HG03045 (cell line): ENCODE measurements at regions not wholly inside any gene's neighbourhood (a gene's known extent, or its start where the extent isn't known, plus 50 kb on each side); places are given as distances from the start of the nearest gene placed in this dataset.

Source experiments
- ATAC-seq: cut with Tn5 transposase; IDR thresholded peaks from one replicate; pipeline ENCODE4 v1.9.1; 2021; ENCODE audit warnings: mild to moderate bottlenecking, moderate library complexity; ENCODE audit not compliant: unreplicated experiment

GRCh38 chr13:22461854-22462490 lies 718.8 kb upstream of the SGCG start:
- ATAC-seq = no peak

DNA sequence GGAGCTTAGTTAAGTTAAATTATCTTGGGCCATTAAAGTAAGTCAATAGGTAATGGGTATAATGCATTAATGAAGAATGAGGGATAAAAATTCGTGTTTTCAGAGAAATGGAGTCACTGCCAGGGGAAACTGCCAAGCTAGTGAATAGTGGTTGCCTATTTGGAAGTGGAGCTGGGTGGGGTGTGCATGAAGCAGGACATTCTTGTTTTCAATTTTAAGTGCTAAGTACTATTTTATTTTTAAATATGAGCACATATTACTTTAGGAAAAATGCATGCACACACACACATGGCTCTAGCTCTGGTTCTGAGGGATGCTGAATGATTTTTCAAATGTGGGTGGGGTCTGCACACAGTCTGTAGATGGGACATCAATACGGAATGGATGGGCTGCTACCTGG lies 717.7 kb upstream of the SGCG start:
- ATAC-seq = no peak

DNA sequence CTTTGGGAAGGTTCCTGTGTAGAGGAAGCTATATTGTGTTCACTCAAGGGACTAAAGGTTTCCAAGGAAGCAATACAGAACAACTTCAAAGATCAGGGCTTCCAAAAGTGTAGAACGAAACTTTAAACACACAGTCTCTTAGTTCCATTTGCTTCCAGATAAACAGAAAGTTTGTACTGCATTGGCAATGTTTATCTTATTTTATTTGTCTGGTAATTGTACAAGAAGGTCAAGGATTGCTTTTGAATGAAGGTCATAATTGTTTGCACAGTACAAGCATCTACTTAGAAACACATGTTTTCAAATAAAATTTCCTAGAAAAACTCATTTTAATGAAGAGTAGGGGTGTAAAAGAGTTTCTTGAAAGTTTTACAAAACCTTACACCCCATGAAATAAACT lies 712.7 kb upstream of the SGCG start:
- no peak for ATAC-seq

GRCh38 chr13:22468824-22469223 lies 712.0 kb upstream of the SGCG start:
- ATAC-seq = no peak

GRCh38 chr13:22469452-22469851 lies 711.3 kb upstream of the SGCG start:
- ATAC-seq = no peak

GRCh38 chr13:22470075-22470474 lies 710.7 kb upstream of the SGCG start:
- no peak for ATAC-seq

DNA sequence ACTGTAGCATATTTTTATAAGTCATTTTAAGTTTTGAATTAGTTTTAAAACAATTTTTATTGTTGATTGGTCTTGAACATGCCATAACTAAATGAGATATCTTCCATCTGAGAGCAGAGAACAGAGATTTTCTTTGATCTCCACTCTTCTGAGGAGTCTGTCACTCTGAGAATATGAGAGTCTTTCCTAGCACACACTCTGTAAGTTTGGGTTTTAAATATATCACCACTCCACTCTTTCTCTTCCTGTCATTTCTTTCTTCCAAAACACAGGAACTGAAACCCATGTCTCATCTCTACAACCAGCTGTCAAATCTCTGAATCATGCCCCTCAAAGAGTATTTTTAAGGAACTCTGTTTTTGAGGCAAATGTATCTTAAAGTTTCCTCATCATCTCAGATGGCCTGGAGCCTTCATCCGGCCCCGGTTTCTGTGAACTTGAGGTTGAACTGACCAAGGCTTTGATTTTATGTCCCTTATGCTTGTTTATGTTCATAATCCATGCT lies 698.2 kb upstream of the SGCG start:
- ATAC-seq = no peak

DNA sequence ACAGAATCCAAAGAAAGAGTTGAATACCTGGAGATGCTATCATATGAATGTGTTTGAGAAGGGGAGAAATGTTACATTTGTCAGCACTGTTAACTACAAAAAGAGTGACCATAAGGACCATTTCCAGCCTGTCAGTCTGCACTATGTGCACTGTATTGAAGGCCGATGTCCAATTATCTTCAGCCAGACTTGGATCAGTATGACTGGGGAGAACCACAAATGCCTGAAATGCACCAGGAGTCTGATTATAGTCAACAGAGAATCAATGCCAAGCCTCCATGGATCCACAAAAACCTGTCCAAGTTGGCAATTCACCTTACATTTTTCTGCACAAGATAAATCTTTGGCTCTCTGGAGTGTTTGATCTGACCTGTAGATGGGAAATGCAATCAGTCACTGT lies 697.5 kb upstream of the SGCG start:
- no peak for ATAC-seq

DNA sequence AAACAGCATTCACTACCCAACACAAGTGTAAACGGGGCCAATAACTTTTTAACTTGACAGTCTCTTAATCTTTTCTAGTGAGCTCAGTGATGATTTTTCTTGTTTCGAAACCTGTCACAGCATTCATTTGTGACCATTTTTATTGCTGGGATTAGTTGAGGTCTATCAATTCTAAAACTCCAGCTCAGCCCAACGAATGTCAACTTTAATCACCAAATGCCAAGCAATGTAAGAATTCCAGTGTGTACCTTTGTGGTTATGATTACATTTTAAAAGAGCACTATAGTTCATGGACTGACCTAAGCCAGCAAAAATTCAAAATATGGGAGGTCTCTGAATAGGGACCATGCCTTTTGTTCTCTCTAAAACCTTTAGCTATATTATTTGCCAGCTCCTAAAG lies 694.3 kb upstream of the SGCG start:
- ATAC-seq = no peak

- ATAC-seq = no peak
These were observed 692.8 kb upstream of the SGCG start for GRCh38 chr13:22487932-22488331.

DNA sequence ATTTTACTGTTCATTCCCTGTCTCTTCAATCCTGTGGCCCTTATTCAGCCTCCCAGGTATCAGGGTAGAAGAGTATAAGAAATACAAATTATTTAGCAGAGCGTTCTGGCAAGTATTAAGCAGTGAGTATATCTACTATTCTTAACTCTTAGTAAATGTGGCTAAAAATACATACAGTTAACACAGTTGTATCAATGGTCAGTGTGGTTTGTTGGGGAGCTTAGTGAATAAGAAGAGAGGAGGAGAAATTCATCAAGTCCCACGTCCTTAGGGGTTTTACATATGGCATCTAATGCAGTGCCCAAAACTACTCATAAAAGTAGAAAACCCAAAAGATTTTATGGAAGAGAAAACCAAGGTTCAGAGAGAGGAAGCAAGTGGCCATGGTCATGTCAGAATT lies 691.0 kb upstream of the SGCG start:
- no peak for ATAC-seq

- ATAC-seq = no peak
These were observed 685.0 kb upstream of the SGCG start for GRCh38 chr13:22495819-22496218.

DNA sequence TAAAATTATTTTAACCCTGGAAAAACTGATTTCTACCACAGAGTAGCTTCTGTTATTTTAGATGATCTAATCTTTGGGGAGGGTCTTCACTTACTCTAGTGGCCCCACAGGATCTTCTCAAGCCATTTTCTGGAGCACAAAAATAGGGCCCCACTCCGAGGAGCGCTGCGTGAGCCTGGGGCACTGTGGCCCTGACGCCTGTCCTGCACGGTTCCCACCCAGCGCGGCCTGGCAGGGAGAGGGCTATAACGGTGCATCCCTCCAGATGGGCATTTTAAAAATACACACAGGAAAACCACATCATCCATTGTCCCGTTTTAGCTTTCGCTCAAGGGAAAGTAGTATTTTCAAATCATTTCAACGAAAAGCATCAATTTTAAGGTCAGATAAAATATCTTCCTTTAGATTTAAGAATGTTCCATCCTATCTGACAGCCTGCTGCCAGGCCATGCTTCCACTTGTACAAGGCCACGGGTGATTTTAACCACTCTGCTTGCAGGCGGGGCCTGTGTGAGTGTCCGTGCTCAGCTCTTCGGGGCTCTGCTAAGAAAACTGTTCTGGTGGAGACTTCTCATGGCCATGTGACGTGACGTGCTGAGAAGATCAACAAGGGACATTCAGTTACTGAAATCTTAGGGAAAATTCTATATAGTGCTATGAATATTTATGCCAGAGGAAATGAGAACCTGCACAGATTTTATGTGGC lies 683.8 kb upstream of the SGCG start:
- ATAC-seq = no peak

DNA sequence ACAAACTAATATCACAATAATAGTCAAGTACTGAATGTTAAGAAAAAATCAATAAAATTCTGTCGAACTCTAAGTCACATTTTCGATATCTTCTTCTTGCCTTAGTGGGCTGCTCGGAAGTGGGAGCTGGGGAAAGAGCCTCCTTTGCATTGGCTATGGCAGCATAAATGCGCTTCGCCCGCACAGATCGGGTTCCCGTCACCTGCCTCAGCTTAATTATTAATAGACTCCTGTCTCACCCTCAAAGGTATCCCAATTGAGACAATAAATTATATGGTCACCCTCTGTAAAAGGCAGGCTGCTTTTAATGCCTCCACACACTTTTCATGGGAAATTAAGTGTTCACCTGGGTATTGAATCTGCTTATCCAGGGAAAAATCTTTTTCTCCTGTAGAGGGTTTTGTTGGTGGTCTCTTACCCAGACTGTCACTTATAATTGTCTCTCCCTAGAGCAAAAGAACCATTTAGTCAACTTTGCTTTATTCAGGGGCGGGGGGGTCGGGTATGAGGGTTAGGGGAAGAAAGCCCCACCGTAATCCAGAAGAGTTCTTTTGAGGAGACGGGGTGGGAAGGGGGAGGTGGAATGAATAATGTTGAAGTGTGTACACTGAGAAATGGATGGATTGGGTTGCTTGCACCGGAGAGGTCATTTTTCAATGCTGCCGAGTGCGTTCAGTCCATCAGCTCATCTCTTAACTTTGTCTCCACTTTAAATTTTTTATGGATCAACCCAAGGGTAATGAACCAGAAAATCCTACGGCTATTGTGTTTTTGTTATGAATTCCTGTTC lies 682.6 kb upstream of the SGCG start:
- no peak for ATAC-seq

GRCh38 chr13:22499919-22500318 lies 680.9 kb upstream of the SGCG start:
- no peak for ATAC-seq

DNA sequence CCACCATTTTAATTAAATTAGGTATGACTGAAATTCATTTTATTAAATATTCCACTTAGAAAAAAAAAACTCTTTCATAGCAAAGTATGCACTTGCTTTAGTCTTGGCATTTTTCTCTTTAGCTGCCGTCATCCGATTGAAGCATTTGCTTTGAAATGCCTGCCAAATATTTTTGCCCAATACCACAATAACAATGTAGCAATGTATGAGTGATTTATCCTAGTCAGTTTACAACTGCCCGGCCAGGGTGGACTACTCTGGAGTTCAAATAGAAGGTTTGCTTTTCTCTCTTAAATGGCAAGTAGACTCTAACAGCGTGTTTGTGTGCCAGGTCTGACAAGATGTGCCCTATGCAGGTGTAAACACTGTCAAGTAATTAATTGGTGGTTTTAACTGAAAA lies 675.3 kb upstream of the SGCG start:
- ATAC-seq = no peak

DNA sequence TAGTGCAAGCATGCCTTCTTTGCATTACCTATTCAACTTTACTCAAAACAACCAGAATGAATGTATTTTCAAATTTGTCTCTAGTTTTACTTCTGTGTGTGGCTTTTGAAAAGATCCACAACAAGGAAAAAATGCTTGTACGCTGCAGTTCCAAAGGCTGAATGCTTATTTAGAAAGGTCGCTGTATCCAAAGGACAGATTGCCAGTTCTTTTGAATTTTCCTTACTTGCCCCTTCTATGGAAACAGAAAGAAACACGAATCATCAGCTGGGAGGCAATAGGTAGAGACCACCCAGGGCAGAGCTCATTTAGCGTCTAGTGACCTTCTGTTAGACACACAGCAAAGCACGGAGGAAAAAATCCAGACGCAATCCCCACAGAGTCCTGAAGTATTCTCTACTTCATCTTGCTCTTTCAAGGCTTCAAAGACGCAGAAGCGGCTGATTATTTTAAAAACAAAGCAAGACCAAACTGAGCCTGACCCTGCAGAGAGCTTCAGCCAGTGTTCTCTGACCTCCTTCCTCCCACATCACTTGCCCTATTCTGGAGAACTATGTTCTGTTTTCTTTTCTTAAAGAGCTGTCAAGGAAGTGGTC lies 674.6 kb upstream of the SGCG start:
- ATAC-seq = no peak

DNA sequence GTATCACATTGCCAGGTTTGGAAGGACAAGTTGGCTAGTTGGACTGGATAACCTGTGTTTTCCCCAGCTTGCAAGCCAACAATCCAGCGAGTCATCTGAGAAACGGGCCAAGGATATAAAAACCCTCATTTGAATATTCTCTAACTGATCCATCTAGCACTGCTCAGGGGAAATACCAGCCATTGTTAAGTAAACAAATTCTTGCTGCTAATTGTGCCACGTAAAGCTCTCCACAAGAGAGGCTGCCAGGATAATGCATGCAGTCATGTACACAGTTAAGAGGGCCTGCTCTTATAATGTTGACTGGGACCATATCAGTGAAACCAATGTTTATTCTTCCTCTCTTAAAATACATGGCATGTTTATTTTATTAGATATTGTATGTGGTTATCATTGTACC lies 663.2 kb upstream of the SGCG start:
- no peak for ATAC-seq

DNA sequence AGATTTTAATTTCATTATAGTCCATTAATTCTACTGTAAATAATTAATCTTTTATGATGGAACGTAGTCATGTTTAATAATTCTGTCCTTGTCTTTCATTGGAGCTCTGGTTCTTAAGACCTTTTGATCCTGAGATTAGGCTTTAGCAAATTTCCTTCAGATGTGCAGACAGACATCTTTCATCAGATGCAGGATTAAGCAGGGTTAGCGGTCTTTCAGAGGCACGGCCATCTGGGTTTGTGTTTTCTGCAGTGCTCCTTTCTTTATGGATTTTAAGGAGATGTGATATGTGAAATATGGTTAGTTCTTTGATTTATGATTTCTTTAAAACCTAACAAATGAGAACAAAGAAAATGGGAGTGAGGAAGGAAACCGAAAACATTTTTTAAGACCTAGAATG lies 643.9 kb upstream of the SGCG start:
- ATAC-seq = no peak

DNA sequence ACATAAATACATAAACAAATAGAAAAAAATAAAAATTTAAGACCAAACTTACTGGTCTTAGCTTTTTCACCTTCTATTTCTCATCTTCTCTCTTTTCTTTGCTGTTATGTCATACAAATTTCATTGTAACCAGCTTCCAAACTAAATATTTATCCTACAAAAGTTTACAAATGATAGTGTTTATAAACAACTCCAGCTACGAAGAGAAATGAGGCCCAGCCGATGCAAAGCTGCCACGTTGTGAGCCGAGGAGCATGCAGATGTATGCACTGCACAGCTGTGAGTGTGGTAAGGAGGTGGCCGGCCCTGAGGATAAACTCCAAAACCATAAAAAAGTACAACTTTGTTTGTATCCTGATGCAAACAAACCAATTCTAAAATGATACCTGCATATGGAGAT lies 642.4 kb upstream of the SGCG start:
- no peak for ATAC-seq

GRCh38 chr13:22549126-22549525 lies 631.7 kb upstream of the SGCG start:
- no peak for ATAC-seq

DNA sequence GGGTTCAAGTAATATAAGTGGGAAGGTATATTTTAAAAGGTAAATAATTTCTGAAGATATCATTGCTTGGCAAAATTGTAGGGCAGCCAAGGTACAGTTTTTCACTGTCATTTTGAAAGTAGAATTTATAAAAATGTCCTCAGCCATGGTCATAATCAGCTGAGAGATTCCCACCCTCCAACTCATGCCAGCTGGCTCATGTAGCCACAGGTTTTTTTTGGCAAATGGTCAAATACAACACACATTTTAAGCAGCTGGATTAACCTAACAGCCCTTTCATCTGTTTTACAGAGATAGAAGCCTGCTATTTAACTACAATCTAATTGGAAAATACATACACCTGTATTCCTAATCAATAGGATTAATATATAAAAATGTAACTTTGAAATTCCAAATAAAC lies 619.2 kb upstream of the SGCG start:
- no peak for ATAC-seq
